ENCODE measurements at regions not wholly inside any gene's neighbourhood (a gene's known extent, or its start where the extent isn't known, plus 50 kb on each side); places are given as distances from the start of the nearest gene placed in this dataset.
A peak's percentile ranks its signal among the peaks of the same experiment; 100 is the strongest.
"Not testable (repeated sequence)": the region's sequence is repeated elsewhere in the genome, so short reads cannot be mapped to it uniquely, and the experiment has no call there.

DNA sequence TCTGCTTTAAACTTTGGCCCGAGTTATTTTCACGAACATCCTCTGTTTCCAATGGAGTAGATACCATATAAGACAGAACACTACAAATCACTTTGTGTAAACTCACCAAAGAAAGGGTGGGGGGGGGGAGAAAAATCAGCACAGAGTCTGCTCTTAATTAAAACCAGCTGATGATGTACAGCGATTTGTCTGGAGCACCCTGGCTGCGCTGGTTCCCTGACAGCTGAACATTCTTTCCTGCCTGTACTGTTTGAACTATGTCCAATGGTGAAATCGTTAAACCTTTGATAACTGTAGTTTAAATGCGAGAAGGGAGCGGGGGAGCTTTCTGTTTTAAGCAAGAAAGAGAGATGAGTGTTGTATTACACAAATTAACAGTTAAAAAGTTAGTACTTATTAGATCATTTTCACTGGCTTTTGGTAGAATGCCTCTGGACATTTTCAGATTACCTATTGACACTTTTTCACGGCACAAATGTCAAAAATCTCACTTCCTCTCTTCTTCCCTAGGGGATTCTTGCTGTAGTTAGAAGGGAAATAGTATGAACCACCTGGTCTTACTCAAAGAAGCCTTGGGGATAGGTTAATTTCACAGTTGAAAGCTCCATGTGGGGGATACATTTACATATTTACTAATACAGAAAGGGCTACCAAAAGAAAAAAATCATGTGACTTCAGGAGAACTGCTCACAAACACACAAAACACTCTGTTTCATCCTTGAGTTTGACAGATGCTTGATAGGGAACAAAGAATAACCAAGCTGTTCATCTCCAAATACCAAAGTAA is 140.2 kb upstream of the RUNX1 start:
- DNase-seq = peak; percentile 86

DNA sequence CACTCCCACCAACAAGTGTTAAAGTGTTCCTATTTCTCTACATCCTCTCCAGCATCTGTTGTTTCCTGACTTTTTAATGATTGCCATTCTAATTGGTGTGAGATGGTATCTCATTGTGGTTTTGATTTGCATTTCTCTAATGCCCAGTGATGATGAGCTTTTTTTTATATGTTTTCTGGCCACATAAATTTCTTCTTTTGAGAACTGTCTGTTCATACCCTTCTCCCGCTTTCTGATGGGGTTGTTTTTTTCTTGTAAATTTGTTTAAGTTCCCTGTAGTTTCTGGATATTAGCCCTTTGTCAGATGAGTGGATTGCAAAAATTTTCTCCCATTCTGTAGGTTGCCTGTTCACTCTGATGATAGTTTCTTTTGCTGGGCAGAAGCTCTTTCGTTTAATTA is 134.3 kb upstream of the RUNX1 start:
- not testable (repeated sequence) for DNase-seq

DNA sequence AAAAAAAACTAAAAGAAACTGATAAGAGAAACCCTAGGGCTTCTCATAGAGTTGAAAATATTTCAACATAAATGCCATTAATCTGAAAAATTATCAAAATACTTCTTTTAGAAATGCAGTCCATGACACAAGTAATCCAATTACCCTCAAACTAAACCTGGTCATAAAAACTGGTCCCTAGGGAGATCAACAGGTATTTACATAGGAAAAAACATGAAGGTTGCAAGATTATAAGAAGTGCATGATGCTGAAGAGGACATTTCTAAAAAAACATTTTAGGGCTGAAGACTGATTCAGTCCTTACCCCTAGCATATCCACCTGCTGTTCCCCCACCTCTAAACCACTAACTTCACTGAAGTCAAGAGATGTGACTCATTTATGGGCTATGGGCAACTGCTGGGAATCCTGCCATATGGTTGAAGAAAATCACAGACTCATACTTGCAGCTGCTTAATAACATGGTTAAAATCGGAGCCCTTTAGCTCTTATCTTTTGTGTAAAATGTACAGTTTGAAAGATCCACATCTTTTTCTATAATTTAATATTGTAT is 131.0 kb upstream of the RUNX1 start:
- DNase-seq = peak; percentile 81

DNA sequence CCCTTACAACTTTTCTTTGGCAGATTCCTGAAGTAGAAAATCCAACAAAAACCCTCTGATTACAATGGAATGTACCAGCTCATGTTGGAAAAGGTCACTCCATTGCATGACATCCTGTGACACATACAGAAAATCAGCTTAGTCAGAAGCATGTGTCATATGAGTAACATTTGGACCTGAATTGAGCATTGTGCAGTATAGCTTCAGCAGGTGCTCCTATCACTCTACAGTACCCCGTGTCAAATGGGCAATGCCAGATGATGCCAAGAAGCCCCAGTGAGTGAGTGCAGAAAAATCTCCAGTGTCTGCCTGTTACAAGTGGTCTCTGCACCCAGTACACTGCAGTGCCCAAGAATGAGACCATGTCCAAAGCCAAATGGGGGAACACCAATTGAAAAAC is 129.7 kb upstream of the RUNX1 start:
- DNase-seq = peak; percentile 61

DNA sequence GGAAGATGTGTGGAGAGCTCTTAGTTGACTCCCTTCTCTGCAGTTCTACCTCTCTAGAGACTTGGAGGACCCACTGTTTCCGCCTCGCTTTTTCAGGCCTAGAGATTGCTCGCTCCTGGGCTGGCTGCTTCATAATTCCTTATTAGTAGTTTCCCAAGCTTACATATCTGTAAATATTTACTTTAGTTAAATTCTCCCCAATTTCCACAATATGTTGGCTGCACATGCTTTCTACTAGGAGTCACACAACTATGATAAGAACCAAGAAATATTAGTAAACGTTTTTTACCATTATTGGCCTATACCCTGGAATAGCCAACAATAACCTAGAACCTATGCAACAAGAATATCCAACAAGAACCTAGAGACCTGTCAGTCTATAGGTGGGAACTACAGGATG is 129.0 kb upstream of the RUNX1 start:
- no peak for DNase-seq

DNA sequence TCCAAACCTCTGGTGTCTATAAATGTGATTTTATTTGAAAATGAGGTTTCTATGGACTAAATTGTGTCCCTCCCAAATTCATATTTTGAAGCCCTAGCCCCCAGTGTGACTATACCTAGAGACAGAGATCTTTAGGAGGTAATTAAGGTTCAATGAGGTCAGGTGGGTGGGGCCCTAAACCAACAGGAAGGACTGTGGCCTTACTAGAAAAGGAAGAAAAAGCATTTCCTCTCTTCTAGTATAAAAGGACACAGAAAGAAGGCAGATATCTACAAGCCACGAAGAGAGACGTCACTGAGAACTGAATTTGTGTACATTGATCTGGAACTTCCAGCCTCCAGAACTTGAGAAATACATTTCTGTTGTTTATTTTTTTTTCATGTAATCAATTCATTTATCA is 123.1 kb upstream of the RUNX1 start:
- DNase-seq = no peak

DNA sequence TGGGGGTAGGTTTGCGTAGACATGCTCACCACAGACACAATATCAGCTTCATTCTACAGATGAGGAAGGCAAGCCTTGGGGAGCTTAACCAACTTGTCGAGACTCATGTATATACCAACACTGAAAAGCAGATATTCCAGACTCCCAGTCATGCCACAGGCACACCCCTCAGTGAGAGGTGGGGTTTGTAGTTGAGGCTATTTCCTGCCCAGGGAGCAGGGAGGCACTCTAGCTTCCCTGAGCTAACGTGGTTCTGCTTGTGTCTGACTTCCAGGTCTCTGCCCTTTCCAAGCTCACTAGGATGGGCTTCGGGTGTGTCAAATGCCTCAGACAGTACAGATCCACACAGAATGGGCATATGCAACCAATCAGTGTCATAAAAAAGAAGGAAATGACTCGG is 122.3 kb upstream of the RUNX1 start:
- DNase-seq = no peak

DNA sequence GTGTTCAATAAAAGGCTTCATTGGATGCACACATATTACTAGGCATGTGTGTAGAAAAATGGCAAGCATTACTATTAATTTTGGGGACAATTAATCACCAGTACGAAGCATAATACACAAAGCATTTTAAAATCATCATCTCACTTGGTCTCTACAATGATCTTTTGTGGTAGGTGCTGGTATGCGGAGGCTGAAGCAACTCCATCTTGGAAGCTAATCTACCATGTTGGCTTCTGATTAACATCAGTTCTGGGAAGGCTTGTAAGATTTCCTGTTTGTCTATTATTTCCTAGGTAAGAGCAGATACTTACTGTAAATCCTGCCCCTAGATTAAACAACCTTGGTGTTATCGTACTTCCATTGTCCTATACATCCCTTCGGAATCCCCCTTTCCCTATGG is 121.7 kb upstream of the RUNX1 start:
- no peak for DNase-seq

DNA sequence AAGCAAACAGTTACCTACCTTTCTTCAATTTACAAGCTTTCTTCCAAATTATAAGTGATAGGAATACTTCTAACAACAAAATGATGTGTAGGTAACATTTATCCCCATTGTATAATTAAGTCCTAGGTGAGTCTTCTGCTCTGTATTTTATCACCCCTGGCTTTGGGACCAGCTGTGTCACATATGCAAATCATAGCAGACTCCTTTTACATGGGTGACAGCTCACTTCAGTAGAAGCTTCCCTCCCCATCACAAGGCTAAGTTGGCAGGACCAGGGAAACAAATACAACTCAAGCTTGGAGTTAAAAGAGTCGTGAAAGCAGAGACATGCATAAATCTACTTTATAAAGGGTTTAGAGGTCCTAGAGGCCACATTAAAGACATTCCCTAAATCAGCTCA is 121.1 kb upstream of the RUNX1 start:
- no peak for DNase-seq

DNA sequence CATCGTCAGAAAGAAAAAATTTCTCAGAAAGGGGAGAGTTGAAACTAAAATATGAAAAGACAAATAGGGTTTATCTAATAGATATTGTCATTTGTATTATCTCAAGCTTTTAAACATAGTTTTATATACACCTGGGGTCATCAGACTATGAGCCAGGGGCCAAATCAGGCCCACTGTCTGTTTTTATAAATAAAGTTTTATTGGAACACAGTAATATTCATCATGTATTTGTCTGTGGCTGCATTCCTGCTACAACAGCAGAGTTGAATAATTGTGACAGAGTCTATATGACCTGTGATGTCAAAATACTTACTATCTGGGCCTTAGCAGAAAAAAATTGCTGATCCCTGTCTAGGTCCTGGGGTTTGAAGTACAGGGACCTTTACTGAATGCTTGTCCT is 120.5 kb upstream of the RUNX1 start:
- DNase-seq = no peak

DNA sequence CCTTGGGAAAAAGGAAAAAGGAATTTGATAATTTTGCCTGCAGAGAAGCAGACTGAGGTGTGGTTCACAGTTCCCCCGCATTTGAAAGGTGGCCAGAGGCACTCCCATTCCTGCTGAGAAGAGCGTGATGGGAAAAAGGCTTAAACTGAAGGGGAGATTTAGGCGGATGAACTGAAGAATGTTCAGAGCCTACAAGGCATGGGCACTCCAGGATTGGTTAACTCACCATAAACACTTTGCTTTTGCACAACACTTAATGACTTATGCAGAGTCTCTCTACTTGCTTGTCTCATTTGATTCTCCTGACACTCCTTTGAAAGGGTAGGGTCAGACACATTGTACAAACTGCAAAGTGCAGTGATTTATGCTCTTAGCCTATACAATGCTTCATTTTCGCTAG is 119.6 kb upstream of the RUNX1 start:
- DNase-seq = no peak

DNA sequence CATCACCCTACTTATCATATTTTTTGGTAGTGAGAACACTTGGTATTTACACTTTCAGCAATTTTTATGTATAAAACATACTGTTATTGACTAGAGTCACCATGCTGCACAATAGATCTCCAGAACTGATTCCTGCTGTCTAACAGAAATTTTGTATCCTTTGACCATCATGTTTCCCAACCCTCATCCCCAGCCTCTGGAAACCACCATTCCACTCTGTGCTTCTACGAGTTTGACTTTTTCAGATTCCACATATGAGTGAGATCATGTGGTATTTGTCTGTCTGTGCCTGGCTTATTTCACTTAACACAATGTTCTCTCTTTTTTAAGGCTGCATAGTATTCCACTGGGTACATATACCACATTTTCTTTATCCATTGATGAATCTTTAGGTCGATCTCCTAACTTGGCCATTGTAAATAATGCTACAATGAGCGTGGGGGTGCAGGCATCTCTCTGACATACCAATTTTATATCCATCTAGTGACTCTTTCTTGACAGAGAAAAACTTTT is 115.9 kb upstream of the RUNX1 start:
- no peak for DNase-seq

DNA sequence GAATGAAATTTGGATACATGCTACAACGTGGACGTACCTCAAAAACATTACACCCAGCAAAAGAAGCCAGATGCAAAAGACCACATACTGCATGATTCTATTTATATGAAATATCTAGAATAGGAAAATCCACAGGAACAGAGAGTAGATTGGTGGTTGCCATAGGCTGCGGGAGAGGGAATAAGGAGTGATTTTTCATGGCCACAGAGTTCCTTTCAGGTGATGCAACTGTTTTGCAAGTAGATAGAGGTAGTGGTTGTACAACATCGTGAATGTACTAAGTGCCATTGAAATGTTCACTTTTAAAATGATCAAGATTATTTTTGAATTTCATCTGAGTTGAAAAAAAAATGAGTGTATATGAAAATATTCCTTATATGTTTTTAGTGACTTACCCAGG is 115.3 kb upstream of the RUNX1 start:
- no peak for DNase-seq

DNA sequence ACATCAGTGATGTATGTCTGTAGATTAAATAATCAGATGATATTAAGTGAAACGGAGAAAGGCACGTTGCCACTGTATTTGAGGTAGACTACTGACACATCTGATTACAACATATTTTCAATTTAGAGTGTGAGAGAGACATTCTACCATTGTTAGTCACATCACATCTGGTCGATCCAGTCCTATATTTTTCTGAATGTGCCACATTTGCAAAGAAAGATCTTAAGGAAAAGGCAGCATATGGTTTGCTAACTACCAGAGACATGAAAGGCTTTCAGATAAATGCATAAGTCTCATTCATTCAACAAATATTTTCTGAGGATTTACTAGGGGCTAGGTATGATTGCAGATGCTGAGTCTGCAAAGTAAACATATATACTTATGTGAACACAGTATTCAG is 114.3 kb upstream of the RUNX1 start:
- DNase-seq = peak; percentile 27

DNA sequence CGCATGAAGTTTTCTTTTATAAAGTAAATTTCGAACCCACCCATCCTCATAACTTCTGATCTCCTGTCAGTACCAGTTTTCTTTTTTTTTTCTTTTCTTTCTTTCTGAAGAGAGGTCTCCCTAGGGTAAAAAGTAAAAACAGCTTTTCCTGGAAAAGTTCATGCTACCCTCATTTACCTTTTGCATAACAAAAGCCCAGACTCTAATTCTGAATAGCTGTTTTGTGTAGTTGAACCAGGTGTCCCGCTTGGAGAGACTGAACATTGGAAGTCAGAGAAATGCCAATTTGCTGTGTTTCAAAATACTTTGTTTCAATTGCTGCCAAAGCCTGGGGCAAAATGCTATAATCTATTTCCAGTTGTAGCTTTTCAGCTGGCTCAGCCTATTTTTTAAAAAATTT is 113.7 kb upstream of the RUNX1 start:
- DNase-seq = no peak

DNA sequence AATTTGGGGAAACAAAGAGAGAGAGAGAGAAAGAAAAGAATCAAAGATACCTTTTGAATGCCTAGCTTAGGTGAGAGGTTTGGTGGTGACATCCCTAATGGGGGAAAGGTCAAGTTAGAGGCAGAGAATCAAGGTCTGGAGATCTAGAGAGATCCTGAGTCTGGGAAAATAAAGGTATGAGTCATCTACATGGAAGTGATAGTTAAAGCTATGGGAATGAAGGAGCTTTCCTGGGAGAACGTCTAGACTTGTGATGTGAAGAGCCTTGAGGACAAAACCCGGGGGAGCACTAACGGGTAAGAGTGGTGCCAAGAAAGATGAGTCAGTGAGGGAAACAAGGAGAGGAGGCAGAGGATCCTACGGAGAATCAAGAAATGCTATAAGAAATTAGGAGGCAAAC is 110.8 kb upstream of the RUNX1 start:
- DNase-seq = peak; percentile 96

DNA sequence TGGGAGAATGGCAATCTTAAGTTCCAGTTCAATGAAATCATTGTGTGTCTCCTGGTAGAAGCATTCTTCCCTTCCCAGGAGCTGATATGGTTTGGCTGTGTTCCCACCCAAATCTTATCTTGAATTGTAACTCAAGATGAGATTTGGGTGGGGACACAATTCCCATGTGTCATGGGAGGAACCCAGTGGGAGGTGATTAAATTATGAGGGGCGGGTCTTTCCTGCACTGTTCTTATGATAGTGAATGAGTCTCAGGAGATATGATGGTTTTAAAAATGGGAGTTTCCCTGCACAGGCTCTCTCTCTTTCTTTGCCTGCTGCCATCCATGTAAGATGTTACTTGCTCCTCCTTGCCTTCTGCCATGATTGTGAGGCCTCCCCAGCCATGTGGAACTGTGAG is 108.3 kb upstream of the RUNX1 start:
- DNase-seq = peak; percentile 58

DNA sequence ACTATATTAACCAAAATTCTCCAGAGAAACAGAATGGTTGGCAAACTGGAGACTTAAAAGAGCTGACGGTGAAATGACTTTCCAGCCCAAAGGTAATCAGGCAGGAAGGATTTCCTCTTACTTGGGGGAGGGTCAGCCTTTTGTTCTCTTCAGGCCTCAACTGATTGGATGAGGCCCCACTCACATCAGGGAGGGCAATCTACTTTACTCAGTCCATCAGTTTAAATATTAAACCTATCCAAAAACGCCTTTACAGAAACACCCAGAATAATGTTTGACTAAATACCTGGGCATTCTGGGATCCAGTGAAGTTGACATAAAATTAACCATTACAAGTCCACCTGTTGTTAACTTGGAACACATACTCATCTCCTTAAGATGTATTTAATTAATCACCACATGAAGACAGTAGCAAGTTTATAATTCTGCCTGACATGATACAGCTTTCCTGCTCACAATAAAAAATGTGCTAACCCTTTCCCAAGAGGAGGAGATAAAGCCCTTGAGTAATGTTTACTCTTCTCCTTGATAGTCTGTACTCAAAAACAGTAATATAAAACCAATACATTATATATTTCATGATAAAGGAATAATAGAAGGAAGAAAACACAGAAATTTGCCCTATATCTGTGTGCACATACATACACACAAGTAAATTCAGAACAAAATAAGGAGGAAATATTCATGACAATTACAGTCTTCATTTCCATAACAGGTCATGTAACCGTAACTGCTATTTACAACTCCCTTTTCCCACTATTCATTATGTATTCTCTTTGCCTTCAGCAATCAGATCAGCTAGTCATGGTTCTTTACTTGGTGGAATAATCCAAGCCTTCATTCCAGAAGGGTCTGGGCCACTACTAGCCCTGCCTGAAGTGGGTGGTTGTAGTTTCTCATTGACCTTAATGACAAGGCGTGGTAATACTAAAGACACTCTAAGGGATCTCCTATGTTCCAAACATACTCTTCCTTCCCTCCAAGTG is 107.5 kb upstream of the RUNX1 start:
- no peak for DNase-seq

DNA sequence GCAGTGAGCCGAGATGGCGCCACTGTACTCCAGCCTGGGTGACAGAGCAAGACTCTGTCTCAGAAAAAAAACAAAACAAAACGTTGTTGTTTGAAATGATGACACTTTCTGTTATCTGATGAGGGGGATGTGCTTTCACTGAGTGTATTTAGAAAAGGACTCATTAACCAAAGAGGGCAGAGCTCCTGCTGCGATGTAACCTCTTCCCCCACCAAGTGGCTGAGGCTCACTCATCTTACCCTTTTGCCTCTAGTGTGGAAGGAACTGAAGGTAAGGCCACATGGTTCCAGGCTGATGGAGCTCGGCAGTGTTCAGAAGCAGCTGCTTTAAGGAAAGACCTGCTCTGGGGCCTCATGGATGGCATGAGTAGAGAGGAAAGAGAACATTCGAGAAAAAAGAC is 105.7 kb upstream of the RUNX1 start:
- no peak for DNase-seq

DNA sequence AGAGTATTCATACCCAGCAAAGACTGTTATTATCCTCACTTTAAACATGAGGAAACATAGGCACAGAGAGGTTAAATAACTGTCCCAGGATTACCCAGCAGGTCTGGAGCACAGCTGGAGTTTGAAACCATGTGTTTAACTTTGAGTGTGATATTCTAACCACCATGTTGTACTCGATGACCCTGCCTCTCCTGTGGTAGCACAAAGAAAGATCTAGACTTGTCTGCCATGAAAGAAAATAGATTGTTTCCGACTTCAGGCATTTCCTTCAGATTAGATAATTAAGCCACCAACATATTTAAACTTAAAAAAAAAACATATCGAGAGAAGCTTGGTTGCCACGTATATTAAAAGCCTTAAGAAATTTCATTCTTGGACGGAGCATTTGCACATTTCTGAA is 104.6 kb upstream of the RUNX1 start:
- no peak for DNase-seq

DNA sequence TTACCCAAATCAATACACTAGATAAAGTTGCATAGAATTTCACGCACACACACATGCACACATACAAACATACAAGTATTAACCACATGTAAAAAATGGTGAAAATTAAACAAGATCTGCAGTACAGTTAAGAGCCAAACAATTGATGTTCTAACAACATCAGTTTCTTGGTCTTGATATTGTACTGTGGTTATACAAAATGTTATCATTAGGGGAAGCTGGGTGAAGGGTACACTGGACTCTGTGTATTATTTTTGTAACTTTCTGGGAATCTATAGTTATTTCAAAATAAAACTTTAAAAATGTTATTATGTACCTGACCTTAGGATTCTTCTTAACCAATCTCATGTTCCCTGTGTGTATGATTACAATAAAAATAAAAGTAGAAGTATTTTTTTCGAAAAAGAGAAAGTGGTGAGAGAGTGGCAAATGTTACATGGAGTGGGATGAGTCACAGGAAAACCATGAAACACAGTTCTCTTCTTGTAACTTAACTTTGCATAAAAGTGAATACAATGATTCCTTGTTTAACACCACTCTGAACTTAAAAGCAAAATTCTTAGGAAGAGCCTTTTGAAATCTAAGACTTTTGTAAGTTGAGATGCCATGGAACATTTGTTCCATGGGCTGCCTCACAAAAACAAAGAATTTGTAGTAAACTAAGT is 101.6 kb upstream of the RUNX1 start:
- peak; percentile 73 for DNase-seq

DNA sequence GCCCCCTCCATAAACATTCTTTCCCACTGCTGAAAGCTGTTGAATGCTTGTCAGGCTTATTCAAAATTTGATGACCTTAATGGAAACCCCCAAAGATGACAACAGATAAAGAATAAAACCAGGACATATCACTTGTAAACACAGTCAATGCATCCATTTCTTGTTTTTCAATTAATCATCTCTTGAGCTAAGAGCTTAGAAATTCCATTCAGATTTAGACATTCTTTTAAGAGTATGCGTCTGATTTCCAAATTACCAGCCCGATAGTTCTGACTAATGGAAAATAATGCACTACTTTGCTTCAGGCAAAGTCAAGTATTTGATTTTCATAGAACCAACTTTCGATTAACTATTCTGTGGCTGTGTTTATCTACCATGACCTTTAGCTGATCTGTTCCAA is 100.6 kb upstream of the RUNX1 start:
- peak; percentile 61 for DNase-seq

DNA sequence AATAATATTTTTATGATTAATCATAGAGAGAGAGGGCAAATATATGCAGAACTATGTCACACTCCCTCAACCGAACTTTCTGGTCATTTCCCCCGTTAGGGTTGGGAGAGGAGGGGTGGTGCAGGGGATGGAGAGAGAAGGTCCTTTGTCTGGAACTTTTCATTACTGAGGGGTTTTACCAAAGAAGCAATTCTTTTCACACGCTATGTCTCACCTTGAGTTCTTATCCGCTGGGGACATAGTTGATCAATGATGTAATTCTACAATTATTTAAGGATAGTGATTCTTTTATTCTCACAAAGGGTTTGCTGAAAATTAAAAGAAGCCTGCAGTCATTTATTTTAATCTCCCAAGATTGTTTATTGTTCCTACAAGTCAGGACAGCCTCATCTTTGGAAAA is 98.3 kb upstream of the RUNX1 start:
- DNase-seq = no peak
